PC-9 (cell line): ENCODE measurements at regions not wholly inside any gene's neighbourhood (a gene's known extent, or its start where the extent isn't known, plus 50 kb on each side); places are given as distances from the start of the nearest gene placed in this dataset.

Experiments
- BruUV-seq: library from RNA; stranded (reverse); fragments of 400-500 nt; replicated peaks from 2 replicates; lab custom pipeline; 2021; lab: Mats Ljungman, UMichigan
- CTCF ChIA-PET: fragments of 300-600 bp; sonication (Branson Sonifier 250); formaldehyde crosslinking; loops from one replicate; lab custom pipeline; 2022; ENCODE audit warnings: antibody characterized with exemption; lab: Charles Lee
- POLR2A ChIA-PET: fragments of 300-600 bp; sonication (Branson Sonifier 250); formaldehyde crosslinking; loops from one replicate; lab custom pipeline; 2022; ENCODE audit warnings: antibody characterized with exemption; ENCODE audit not compliant: unreplicated experiment; lab: Charles Lee
- DNase-seq, 2 experiments: peaks; one replicate each; pipeline versions ENCODE4 v3.0.0 to v3.0.0-alpha.2; 2015 to 2022; ENCODE audit warnings: mixed read lengths in 1 of 2
- H2AFZ ChIP-seq: fragments of 200-600 bp; sonication (generic); 2 replicates; pipeline ENCODE4 v1.8.1; 2017; ENCODE audit warnings: antibody characterized with exemption
- H3F3A ChIP-seq: fragments of 200-600 bp; sonication (generic); 2 replicates; pipeline ENCODE4 v1.8.1; 2017; ENCODE audit warnings: antibody characterized with exemption, mild to moderate bottlenecking, low read depth; ENCODE audit not compliant: insufficient read depth
- H3K27ac ChIP-seq: fragments of 200-600 bp; sonication (generic); 2 replicates; pipeline ENCODE4 v1.6.1; 2016; ENCODE audit warnings: mixed run types
- H3K27me3 ChIP-seq: fragments of 200-600 bp; sonication (generic); 2 replicates; pipeline ENCODE4 v1.6.1; 2016; ENCODE audit warnings: low read depth, mixed run types; ENCODE audit not compliant: insufficient read depth
- H3K36me3 ChIP-seq: fragments of 200-600 bp; sonication (generic); 2 replicates; pipeline ENCODE4 v1.6.1; 2016; ENCODE audit warnings: low read depth, mixed run types
- H3K4me1 ChIP-seq: fragments of 200-600 bp; sonication (generic); replicated peaks from 2 replicates; pipeline ENCODE4 v1.6.1; 2016; ENCODE audit warnings: mixed run types; ENCODE audit not compliant: insufficient read depth
- H3K4me2 ChIP-seq: fragments of 200-600 bp; sonication (generic); 2 replicates; pipeline ENCODE4 v1.6.1; 2017; ENCODE audit warnings: mixed run types
- H3K4me3 ChIP-seq: fragments of 200-600 bp; sonication (generic); 2 replicates; pipeline ENCODE4 v1.6.1; 2016; ENCODE audit warnings: mixed run types
- H3K79me2 ChIP-seq: fragments of 200-600 bp; sonication (generic); 2 replicates; pipeline ENCODE4 v1.6.1; 2017; ENCODE audit warnings: low read depth, mixed run types
- H3K9me2 ChIP-seq: fragments of 200-600 bp; sonication (generic); 2 replicates; pipeline ENCODE4 v1.8.1; 2017; ENCODE audit warnings: mild to moderate bottlenecking; ENCODE audit not compliant: insufficient read depth
- H3K9me3 ChIP-seq: fragments of 200-600 bp; sonication (generic); 2 replicates; pipeline ENCODE4 v1.8.1; 2016; ENCODE audit warnings: low read depth; ENCODE audit not compliant: insufficient read depth
- H4K20me1 ChIP-seq: fragments of 200-600 bp; sonication (generic); 2 replicates; pipeline ENCODE4 v1.8.1; 2017; ENCODE audit not compliant: insufficient read depth
- EZH2 ChIP-seq: fragments of 200-600 bp; sonication (generic); IDR thresholded peaks from 2 replicates; pipeline ENCODE4 v1.8.0; 2017; ENCODE audit warnings: antibody characterized with exemption, low read depth
- intact Hi-C: fragments of 100-400 bp; cut with micrococcal nuclease; formaldehyde crosslinking; loops from one replicate; pipeline ENCODE4 v1.10.0; 2022; ENCODE audit not compliant: unreplicated experiment
- TF ChIP-seq, protein P1 (sequence below): fragments of 200-600 bp; sonication (generic); conservative IDR thresholded peaks from 2 replicates; pipeline ENCODE4 v1.6.1; 2017; ENCODE audit warnings: mixed run types, antibody characterized with exemption, mild to moderate bottlenecking, moderate library complexity

DNA sequence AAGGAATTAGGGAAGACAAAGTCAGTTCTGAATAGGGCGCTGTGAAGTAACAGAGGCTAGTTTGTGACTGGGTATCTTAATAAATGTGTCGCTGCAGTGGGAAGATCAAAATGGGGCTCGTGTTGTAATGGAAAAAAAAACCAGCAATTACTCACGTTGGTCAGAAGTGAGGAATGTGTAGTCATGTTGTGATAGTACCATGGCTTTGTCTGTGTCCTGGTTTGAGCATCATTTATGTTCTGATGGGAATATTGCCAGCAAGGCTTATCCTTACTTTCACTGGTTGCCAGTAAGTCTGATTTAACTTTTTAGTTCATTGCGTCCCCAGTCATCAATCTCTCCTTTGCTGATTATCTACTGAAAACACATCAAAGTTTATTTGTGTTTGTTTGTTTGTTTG, 467.6 kb downstream of the NYAP2 start:
- H3K9me3 ChIP-seq = peaks cover 3% of the 10 kb centered on the region; the same call in 1 of the 2 replicates
- H3K9me2 ChIP-seq = no peaks in the 10 kb centered on the region; the same call in 1 of the 2 replicates
- H3K27me3 ChIP-seq = no peaks in the 10 kb centered on the region
- ChIA-PET CTCF (no interaction called here), POLR2A (no interaction called here)
- BruUV-seq = no TSS peak
- no peaks in the 10 kb centered on the region for H3K79me2 ChIP-seq
- TF ChIP-seq, protein P1, sequence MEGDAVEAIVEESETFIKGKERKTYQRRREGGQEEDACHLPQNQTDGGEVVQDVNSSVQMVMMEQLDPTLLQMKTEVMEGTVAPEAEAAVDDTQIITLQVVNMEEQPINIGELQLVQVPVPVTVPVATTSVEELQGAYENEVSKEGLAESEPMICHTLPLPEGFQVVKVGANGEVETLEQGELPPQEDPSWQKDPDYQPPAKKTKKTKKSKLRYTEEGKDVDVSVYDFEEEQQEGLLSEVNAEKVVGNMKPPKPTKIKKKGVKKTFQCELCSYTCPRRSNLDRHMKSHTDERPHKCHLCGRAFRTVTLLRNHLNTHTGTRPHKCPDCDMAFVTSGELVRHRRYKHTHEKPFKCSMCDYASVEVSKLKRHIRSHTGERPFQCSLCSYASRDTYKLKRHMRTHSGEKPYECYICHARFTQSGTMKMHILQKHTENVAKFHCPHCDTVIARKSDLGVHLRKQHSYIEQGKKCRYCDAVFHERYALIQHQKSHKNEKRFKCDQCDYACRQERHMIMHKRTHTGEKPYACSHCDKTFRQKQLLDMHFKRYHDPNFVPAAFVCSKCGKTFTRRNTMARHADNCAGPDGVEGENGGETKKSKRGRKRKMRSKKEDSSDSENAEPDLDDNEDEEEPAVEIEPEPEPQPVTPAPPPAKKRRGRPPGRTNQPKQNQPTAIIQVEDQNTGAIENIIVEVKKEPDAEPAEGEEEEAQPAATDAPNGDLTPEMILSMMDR = no peak
- no peak for TF ChIP-seq EZH2
- H3K4me3 ChIP-seq = no peak overlapping the region
- H2AFZ ChIP-seq = no peak overlapping the region
- no peaks in the 10 kb centered on the region for H3K4me1 ChIP-seq
- H4K20me1 ChIP-seq = no peaks in the 10 kb centered on the region
- H3K36me3 ChIP-seq = no peaks in the 10 kb centered on the region
- no peak overlapping the region for H3K4me2 ChIP-seq
- no peaks in the 10 kb centered on the region for H3F3A ChIP-seq
- no peak overlapping the region for H3K27ac ChIP-seq
- intact Hi-C loops = no loop called here
- no peak for DNase-seq

GRCh38 chr2:225865468-225865867, 466.0 kb downstream of the NYAP2 start:
- POLR2A ChIA-PET = no interaction called here

GRCh38 chr2:225864394-225864793, 464.9 kb downstream of the NYAP2 start:
- H3K9me3 ChIP-seq = peaks cover 6% of the 10 kb centered on the region; the same call in 1 of the 2 replicates
- no peaks in the 10 kb centered on the region; the same call in 1 of the 2 replicates for H3K9me2 ChIP-seq
- H3K4me2 ChIP-seq = no peak overlapping the region
- POLR2A ChIA-PET = no interaction called here
- no peaks in the 10 kb centered on the region for H3K4me1 ChIP-seq
- no peaks in the 10 kb centered on the region for H4K20me1 ChIP-seq
- intact Hi-C loops = no loop called here
- H3K27me3 ChIP-seq = no peaks in the 10 kb centered on the region
- no peak overlapping the region for H3K4me3 ChIP-seq
- no peak for TF ChIP-seq EZH2
- TF ChIP-seq, protein P1 = no peak
- no peaks in the 10 kb centered on the region for H3K79me2 ChIP-seq
- DNase-seq = no peak
- no peaks in the 10 kb centered on the region for H3F3A ChIP-seq
- H3K36me3 ChIP-seq = no peaks in the 10 kb centered on the region
- H2AFZ ChIP-seq = no peak overlapping the region
- BruUV-seq = no TSS peak
- H3K27ac ChIP-seq = no peak overlapping the region
- CTCF ChIA-PET = no interaction called here

More at GRCh38 chr2:225865468-225865867, 466.0 kb downstream of the NYAP2 start:
- Histone ChIP-seq H4K20me1 (no peaks in the 10 kb centered on the region), H3K27ac (no peak overlapping the region), H3K4me1 (no peaks in the 10 kb centered on the region), H3K4me3 (no peak overlapping the region), H3K4me2 (no peak overlapping the region), H3F3A (no peaks in the 10 kb centered on the region), H2AFZ (no peak overlapping the region), H3K79me2 (no peaks in the 10 kb centered on the region), H3K9me3 (peaks cover 3% of the 10 kb centered on the region; the same call in 1 of the 2 replicates), H3K27me3 (no peaks in the 10 kb centered on the region), H3K9me2 (no peaks in the 10 kb centered on the region; the same call in 1 of the 2 replicates), H3K36me3 (no peaks in the 10 kb centered on the region)
- TF ChIP-seq, protein P1 = no peak
- no peak for TF ChIP-seq EZH2
- BruUV-seq = no TSS peak
- intact Hi-C loops = no loop called here
- no peak for DNase-seq
- CTCF ChIA-PET = no interaction called here
